HG02840 (cell line): ENCODE measurements at regions not wholly inside any gene's neighbourhood (a gene's known extent, or its start where the extent isn't known, plus 50 kb on each side); places are given as distances from the start of the nearest gene placed in this dataset.

Experiments
- ATAC-seq: cut with Tn5 transposase; IDR thresholded peaks from one replicate; pipeline ENCODE4 v1.9.1; 2021; ENCODE audit warnings: mild to moderate bottlenecking, moderate library complexity, moderate number of reproducible peaks; ENCODE audit not compliant: unreplicated experiment, low FRiP score

GRCh38 chr15:47548231-47548630, 169.1 kb upstream of the SEMA6D start:
- no peak for ATAC-seq

GRCh38 chr15:47548986-47549385, 168.3 kb upstream of the SEMA6D start:
- no peak for ATAC-seq

- ATAC-seq = no peak
Measured at GRCh38 chr15:47551079-47551478, 166.2 kb upstream of the SEMA6D start.

GRCh38 chr15:47551546-47551945, 165.8 kb upstream of the SEMA6D start:
- no peak for ATAC-seq

- ATAC-seq = no peak
Measured at GRCh38 chr15:47552978-47553608, 164.2 kb upstream of the SEMA6D start.

- ATAC-seq = no peak
Measured at GRCh38 chr15:47553947-47554346, 163.4 kb upstream of the SEMA6D start.

- no peak for ATAC-seq
Measured at GRCh38 chr15:47561102-47561501, 156.2 kb upstream of the SEMA6D start.

GRCh38 chr15:47565949-47566348, 151.4 kb upstream of the SEMA6D start:
- ATAC-seq = no peak

GRCh38 chr15:47566610-47567009, 150.7 kb upstream of the SEMA6D start:
- ATAC-seq = no peak

- no peak for ATAC-seq
Measured at GRCh38 chr15:47568030-47568429, 149.3 kb upstream of the SEMA6D start.

GRCh38 chr15:47570044-47570443, 147.3 kb upstream of the SEMA6D start:
- ATAC-seq = no peak

GRCh38 chr15:47570451-47570850, 146.9 kb upstream of the SEMA6D start:
- no peak for ATAC-seq

- no peak for ATAC-seq
Measured at GRCh38 chr15:47570881-47571640, 146.2 kb upstream of the SEMA6D start.

GRCh38 chr15:47573673-47574072, 143.6 kb upstream of the SEMA6D start:
- no peak for ATAC-seq

- ATAC-seq = no peak
Measured at GRCh38 chr15:47577000-47577399, 140.3 kb upstream of the SEMA6D start.

GRCh38 chr15:47577461-47577860, 139.8 kb upstream of the SEMA6D start:
- no peak for ATAC-seq

GRCh38 chr15:47582233-47582632, 135.1 kb upstream of the SEMA6D start:
- ATAC-seq = no peak

- ATAC-seq = no peak
Measured at GRCh38 chr15:47584316-47584715, 133.0 kb upstream of the SEMA6D start.

- no peak for ATAC-seq
Measured at GRCh38 chr15:47586653-47587224, 130.6 kb upstream of the SEMA6D start.

GRCh38 chr15:47587940-47588802, 129.1 kb upstream of the SEMA6D start:
- ATAC-seq = no peak

GRCh38 chr15:47588958-47589357, 128.3 kb upstream of the SEMA6D start:
- ATAC-seq = no peak
